Fibroblast of mammary gland (primary cell): ENCODE measurements at regions not wholly inside any gene's neighbourhood (a gene's known extent, or its start where the extent isn't known, plus 50 kb on each side); places are given as distances from the start of the nearest gene placed in this dataset.
A peak's percentile ranks its signal among the peaks of the same experiment; 100 is the strongest.

ENCODE experiments used
- DNase-seq: peaks from one replicate; pipeline ENCODE4 v3.0.0-alpha.2; 2010; ENCODE audit warnings: low read depth
- H3K4me3 ChIP-seq: 2 replicates; pipeline ENCODE4 v1.5.1; 2011; ENCODE audit warnings: low read depth, mild to moderate bottlenecking, low read length, moderate library complexity; ENCODE audit not compliant: control insufficient read depth
- CTCF ChIP-seq: conservative IDR thresholded peaks from 2 replicates; pipeline ENCODE4 v1.5.1; 2011; ENCODE audit warnings: low read depth, low read length, inconsistent platforms; ENCODE audit not compliant: control insufficient read depth, insufficient read depth

DNA sequence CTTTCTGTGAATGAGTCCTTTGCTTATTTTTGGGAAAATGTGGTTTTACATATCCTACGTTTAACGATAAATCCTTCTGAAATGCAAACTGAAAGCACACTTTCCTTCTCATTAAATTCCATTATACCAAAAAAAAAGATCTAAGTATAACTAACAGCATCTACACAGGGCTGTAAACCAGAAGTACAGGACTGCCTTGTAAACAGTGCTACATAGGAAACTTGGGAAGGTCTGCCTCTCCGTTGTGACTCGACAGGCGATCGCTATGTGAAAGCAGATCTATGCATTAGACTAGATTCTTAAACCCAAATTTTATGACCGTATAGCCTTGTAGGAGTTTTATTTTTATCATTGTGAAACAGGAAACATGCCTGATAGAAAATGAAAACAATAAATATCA lies 690.5 kb downstream of the ARHGAP15 start:
- TF ChIP-seq CTCF: no peak
- H3K4me3 ChIP-seq: no peak overlapping the region
- no peak for DNase-seq

DNA sequence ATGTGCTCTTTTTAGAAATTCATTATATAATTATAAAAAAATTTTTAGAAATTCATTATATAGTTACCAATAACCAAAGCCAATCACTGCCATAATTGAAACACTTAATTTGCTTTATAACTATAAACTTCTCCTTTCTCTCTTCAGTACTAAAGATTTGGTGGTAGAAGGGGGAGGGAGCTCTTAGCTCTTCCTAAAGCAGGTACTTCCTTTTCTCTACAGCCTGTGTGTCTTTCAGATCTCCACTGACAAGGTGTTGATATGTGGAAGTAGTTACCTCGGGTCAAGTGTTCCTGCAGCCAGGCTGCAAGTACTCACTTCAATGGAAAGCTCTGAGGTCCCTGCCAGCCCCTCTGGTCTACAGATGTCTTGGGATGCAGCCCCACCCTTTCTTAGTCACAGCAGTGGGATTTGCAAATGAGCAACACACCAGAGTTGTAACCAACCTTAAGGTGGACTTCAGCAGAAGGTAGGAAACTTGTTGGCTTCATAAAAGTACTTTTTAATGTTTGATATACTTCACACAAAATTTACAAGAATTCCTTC lies 690.0 kb downstream of the ARHGAP15 start:
- H3K4me3 ChIP-seq: no peak overlapping the region
- peak; percentile 45 for DNase-seq
- TF ChIP-seq CTCF: no peak
